NT2/D1 (cell line): ENCODE measurements at regions not wholly inside any gene's neighbourhood (a gene's known extent, or its start where the extent isn't known, plus 50 kb on each side); places are given as distances from the start of the nearest gene placed in this dataset.

Experiments
- DNase-seq: peaks from one replicate; pipeline ENCODE4 v3.0.0-alpha.2; 2011; ENCODE audit warnings: low read depth, low spot score
- H3K27me3 ChIP-seq: 2 replicates; pipeline ENCODE4 v1.6.0; 2011; ENCODE audit warnings: mild to moderate bottlenecking; ENCODE audit not compliant: insufficient read length, insufficient read depth
- H3K36me3 ChIP-seq: 2 replicates; pipeline ENCODE4 v1.6.1; 2011; ENCODE audit warnings: mild to moderate bottlenecking, low read length, mixed read lengths; ENCODE audit not compliant: insufficient read depth, insufficient read length
- H3K4me1 ChIP-seq: 2 replicates; pipeline ENCODE4 v1.5.1; 2011; ENCODE audit not compliant: insufficient read depth, insufficient read length
- H3K4me3 ChIP-seq: 2 replicates; pipeline ENCODE4 v1.5.1; 2011; ENCODE audit warnings: low read depth; ENCODE audit not compliant: insufficient read length
- H3K9ac ChIP-seq: 2 replicates; pipeline ENCODE4 v1.6.0; 2011; ENCODE audit warnings: low read depth; ENCODE audit not compliant: insufficient read length
- H3K9me3 ChIP-seq: 2 replicates; pipeline ENCODE4 v1.5.1; 2011; ENCODE audit warnings: mild to moderate bottlenecking, low read length; ENCODE audit not compliant: insufficient read depth
- SUZ12 ChIP-seq: IDR thresholded peaks from 2 replicates; pipeline ENCODE4 v1.6.1; 2011; ENCODE audit not compliant: insufficient read length, insufficient read depth; ENCODE audit errors: extremely low read depth
- YY1 ChIP-seq: IDR thresholded peaks from 2 replicates; pipeline ENCODE4 v1.6.1; 2011; ENCODE audit not compliant: insufficient read length, insufficient read depth
- ZNF274 ChIP-seq: IDR thresholded peaks from 2 replicates; pipeline ENCODE4 v1.6.1; 2011; ENCODE audit warnings: mild to moderate bottlenecking, low read depth, low read length

GRCh38 chr2:212595036-212595654 is 56.5 kb upstream of the ERBB4 start:
- no peak for DNase-seq
- Histone ChIP-seq H3K9ac (no peak overlapping the region), H3K36me3 (no peaks in the 10 kb centered on the region), H3K27me3 (no peaks in the 10 kb centered on the region), H3K4me1 (no peaks in the 10 kb centered on the region), H3K4me3 (no peak overlapping the region), H3K9me3 (no peaks in the 10 kb centered on the region)
- TF ChIP-seq YY1 (no peak), ZNF274 (no peak), SUZ12 (no peak)

- Histone ChIP-seq H3K36me3 (no peaks in the 10 kb centered on the region), H3K4me1 (no peaks in the 10 kb centered on the region), H3K9me3 (no peaks in the 10 kb centered on the region), H3K4me3 (no peak overlapping the region), H3K9ac (no peak overlapping the region), H3K27me3 (no peaks in the 10 kb centered on the region)
- no peak for DNase-seq
- TF ChIP-seq YY1 = no peak
- TF ChIP-seq ZNF274 = no peak
- TF ChIP-seq SUZ12 = no peak
These were observed 54.1 kb upstream of the ERBB4 start for GRCh38 chr2:212592695-212593094.
